OCI-LY3 (cell line): ENCODE measurements at regions not wholly inside any gene's neighbourhood (a gene's known extent, or its start where the extent isn't known, plus 50 kb on each side); places are given as distances from the start of the nearest gene placed in this dataset.
"Not testable (repeated sequence)": the region's sequence is repeated elsewhere in the genome, so short reads cannot be mapped to it uniquely, and the experiment has no call there.

ENCODE experiments used
- H2AFZ ChIP-seq: fragments of 200-600, 300-600 bp; shearing (Covaris generic); 2 replicates; pipeline ENCODE4 v1.6.0; 2014; ENCODE audit warnings: antibody characterized with exemption, low read depth, low read length
- H3K27ac ChIP-seq: fragments of 200-600, 300-600 bp; sonication (generic); 2 replicates; pipeline ENCODE4 v1.5.1; 2014; ENCODE audit warnings: mild to moderate bottlenecking, low read length, moderate library complexity, mixed read lengths
- H3K27me3 ChIP-seq: fragments of 200-600, 300-600 bp; sonication (generic); 2 replicates; pipeline ENCODE4 v1.6.1; 2014; ENCODE audit warnings: low read depth, low read length, mixed read lengths
- H3K36me3 ChIP-seq: fragments of 200-600, 300-600 bp; sonication (generic); replicated peaks from 2 replicates; pipeline ENCODE3; 2014; ENCODE audit warnings: low read depth, low read length, mixed read lengths
- H3K4me1 ChIP-seq: fragments of 300-600, 200-600 bp; sonication (generic); 2 replicates; pipeline ENCODE4 v1.6.1; 2014; ENCODE audit warnings: low read length, mixed read lengths
- H3K4me2 ChIP-seq: fragments of 200-600, 300-600 bp; sonication (generic); 2 replicates; pipeline ENCODE4 v1.6.1; 2014; ENCODE audit warnings: low read length, mixed read lengths
- H3K4me3 ChIP-seq: fragments of 300-600, 200-600 bp; sonication (generic); 2 replicates; pipeline ENCODE4 v1.5.1; 2014; ENCODE audit warnings: antibody characterized with exemption, mild to moderate bottlenecking, low read length, moderate library complexity
- H3K79me2 ChIP-seq: fragments of 300-600, 200-600 bp; shearing (Covaris generic); 2 replicates; pipeline ENCODE4 v1.6.1; 2014; ENCODE audit warnings: mild to moderate bottlenecking, low read length, mixed read lengths
- H3K9ac ChIP-seq: fragments of 300-600, 200-600 bp; shearing (Covaris generic); 2 replicates; pipeline ENCODE4 v1.6.0; 2014; ENCODE audit warnings: mild to moderate bottlenecking, low read length, moderate library complexity
- H3K9me3 ChIP-seq: fragments of 200-600, 300-600 bp; shearing (Covaris generic); 2 replicates; pipeline ENCODE4 v1.6.1; 2014; ENCODE audit warnings: low read length, mixed read lengths; ENCODE audit not compliant: insufficient read depth
- H4K20me1 ChIP-seq: fragments of 200-600, 300-600 bp; sonication (generic); 2 replicates; pipeline ENCODE4 v1.6.1; 2016; ENCODE audit warnings: low read length, mixed read lengths; ENCODE audit not compliant: insufficient read depth
- CTCF ChIP-seq: fragments of 200-600, 300-600 bp; sonication (generic); IDR thresholded peaks from 2 replicates; pipeline ENCODE4 v1.5.1; 2014; ENCODE audit warnings: antibody characterized with exemption, low read length, low read depth
- EZH2phosphoT487 ChIP-seq: fragments of 200-600 bp; shearing (Covaris generic); IDR thresholded peaks from 2 replicates; pipeline ENCODE4 v1.6.1; 2018; ENCODE audit warnings: antibody characterized with exemption, mixed run types, low read depth

GRCh38 chr17:71809537-71809936 is 311.3 kb upstream of the SOX9 start:
- H3K4me2 ChIP-seq: no peak overlapping the region
- no peaks in the 10 kb centered on the region for H3K27me3 ChIP-seq
- no peaks in the 10 kb centered on the region for H3K36me3 ChIP-seq
- H2AFZ ChIP-seq: no peak overlapping the region
- no peak overlapping the region for H3K4me3 ChIP-seq
- no peaks in the 10 kb centered on the region for H3K9me3 ChIP-seq
- H3K27ac ChIP-seq: no peak overlapping the region
- TF ChIP-seq EZH2phosphoT487 (no peak), CTCF (no peak)
- H3K4me1 ChIP-seq: no peaks in the 10 kb centered on the region
- no peaks in the 10 kb centered on the region for H3K79me2 ChIP-seq
- H4K20me1 ChIP-seq: no peaks in the 10 kb centered on the region
- no peak overlapping the region for H3K9ac ChIP-seq

GRCh38 chr17:71813861-71814260 is 307.0 kb upstream of the SOX9 start:
- not testable (repeated sequence) for H2AFZ ChIP-seq, H3K27me3 ChIP-seq, H3K27ac ChIP-seq, H3K4me2 ChIP-seq, H3K9ac ChIP-seq, H3K4me1 ChIP-seq, H3K9me3 ChIP-seq, H3K79me2 ChIP-seq, H3K4me3 ChIP-seq, H3K36me3 ChIP-seq, H4K20me1 ChIP-seq

- TF ChIP-seq CTCF: no peak
- TF ChIP-seq EZH2phosphoT487: no peak
- H3K9me3 ChIP-seq: no peaks in the 10 kb centered on the region
Observed at GRCh38 chr17:71821511-71821910, 299.3 kb upstream of the SOX9 start.

GRCh38 chr17:71824671-71825070 is 296.1 kb upstream of the SOX9 start:
- Histone ChIP-seq H3K36me3 (no peaks in the 10 kb centered on the region), H4K20me1 (no peaks in the 10 kb centered on the region), H3K9ac (no peak overlapping the region)

More at GRCh38 chr17:71821511-71821910, 299.3 kb upstream of the SOX9 start:
- no peak overlapping the region for H3K4me2 ChIP-seq
- H3K9ac ChIP-seq: no peak overlapping the region
- H3K4me1 ChIP-seq: no peaks in the 10 kb centered on the region
- no peak overlapping the region for H3K4me3 ChIP-seq
- no peak overlapping the region for H2AFZ ChIP-seq
- H3K36me3 ChIP-seq: no peaks in the 10 kb centered on the region
- no peaks in the 10 kb centered on the region for H3K79me2 ChIP-seq
- H4K20me1 ChIP-seq: no peaks in the 10 kb centered on the region
- H3K27ac ChIP-seq: no peak overlapping the region
- H3K27me3 ChIP-seq: no peaks in the 10 kb centered on the region

More at GRCh38 chr17:71824671-71825070, 296.1 kb upstream of the SOX9 start:
- Histone ChIP-seq H3K27me3 (no peaks in the 10 kb centered on the region), H3K4me3 (no peak overlapping the region), H2AFZ (no peak overlapping the region), H3K79me2 (no peaks in the 10 kb centered on the region), H3K4me2 (no peak overlapping the region), H3K27ac (no peak overlapping the region), H3K9me3 (no peaks in the 10 kb centered on the region), H3K4me1 (no peaks in the 10 kb centered on the region)
- TF ChIP-seq EZH2phosphoT487 (no peak), CTCF (no peak)
